ENCODE measurements at regions not wholly inside any gene's neighbourhood (a gene's known extent, or its start where the extent isn't known, plus 50 kb on each side); places are given as distances from the start of the nearest gene placed in this dataset.

GRCh38 chr9:79053598-79053997, 518.2 kb upstream of the TLE4 start:
- H3K27ac ChIP-seq = no peak overlapping the region
- no peak overlapping the region for H3K4me3 ChIP-seq
- 60% methylated on average over 3 of the region's 3 CpGs for whole genome bisulfite sequencing (ENCODE audit: missing lambda C conversion rate)
- H3K4me2 ChIP-seq = no peak overlapping the region
- ATAC-seq (no peak), DNase-seq (ENCODE audit: low read depth in 1 of 2, low spot score in 1 of 2) (no peak), FAIRE-seq (no peak)
- no peaks in the 10 kb centered on the region for H3K4me1 ChIP-seq
- ChIA-PET POLR2A (no interaction called here), CTCF (interaction anchor here (1.1 kb wide), 1 partner anchor 78 kb away, joined by 3 read pairs; no protein-coding TSS in a partner anchor)
- TF ChIP-seq HOXB5 (CRISPR knock-in tag; IDR thresholded peaks at IDR 0.05) (no peak), ZFP36 (IDR thresholded peaks at IDR 0.05; ENCODE audit: borderline replicate concordance, partially characterized antibody) (no peak), ZSCAN20 (CRISPR knock-in tag; IDR thresholded peaks at IDR 0.05) (no peak)
- no peaks in the 10 kb centered on the region for H3K9me3 ChIP-seq

DNA sequence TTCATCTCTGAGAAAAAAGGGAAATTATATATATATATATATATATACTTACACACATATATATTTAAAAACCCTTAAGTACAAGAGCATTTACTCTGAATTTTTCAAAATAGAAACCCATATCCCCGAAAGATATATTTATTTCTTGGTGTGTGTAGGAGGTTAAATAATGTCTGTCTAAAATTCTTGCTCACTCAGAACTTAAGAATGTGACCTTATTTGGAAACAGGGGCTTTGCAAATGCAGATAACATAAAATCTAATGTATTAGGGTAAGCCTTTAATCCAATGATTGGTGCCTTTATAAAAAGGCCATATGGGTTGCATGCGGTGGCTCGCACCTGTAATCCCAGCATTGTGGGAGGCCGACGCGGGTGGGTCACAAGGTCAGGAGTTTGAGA, 517.3 kb upstream of the TLE4 start:
- Histone ChIP-seq H3K4me1 (no peaks in the 10 kb centered on the region), H3K4me3 (no peak overlapping the region), H3K9me3 (0 out of 3 replicates have a peak, but pooled peaks cover under 1% of the 10 kb centered on the region), H3K27ac (no peak overlapping the region), H3K4me2 (no peak overlapping the region)
- ATAC-seq = no peak
- WGBS (ENCODE audit: missing lambda C conversion rate) = 95% methylated on average over 6 of the region's 6 CpGs
- no peak for DNase-seq (ENCODE audit: low read depth in 1 of 2, low spot score in 1 of 2)
- ChIA-PET CTCF (no interaction called here), POLR2A (no interaction called here)
- no peak for FAIRE-seq
- TF ChIP-seq HEYL (CRISPR knock-in tag; IDR thresholded peaks at IDR 0.05) (no peak), RCOR1 (IDR thresholded peaks at IDR 0.05; ENCODE audit: low read depth, low read length) (no peak), BCL3 (IDR thresholded peaks at IDR 0.05) (no peak), ZNF302 (CRISPR knock-in tag; IDR thresholded peaks at IDR 0.05) (no peak), GATA3 (IDR thresholded peaks at IDR 0.05; ENCODE audit: borderline replicate concordance) (no peak), HOXB13 (CRISPR knock-in tag; IDR thresholded peaks at IDR 0.05; ENCODE audit: low read depth) (no peak), POLR2AphosphoS2 (conservative IDR thresholded peaks at IDR 0.05; ENCODE audit: low read length) (no peak), ZFP36 (IDR thresholded peaks at IDR 0.05; ENCODE audit: borderline replicate concordance, partially characterized antibody) (no peak), KDM5A (IDR thresholded peaks at IDR 0.05) (no peak), JUNB (IDR thresholded peaks at IDR 0.05) (no peak), FOXS1 (CRISPR knock-in tag; IDR thresholded peaks at IDR 0.05) (no peak)
- TF ChIP-seq, protein P1, sequence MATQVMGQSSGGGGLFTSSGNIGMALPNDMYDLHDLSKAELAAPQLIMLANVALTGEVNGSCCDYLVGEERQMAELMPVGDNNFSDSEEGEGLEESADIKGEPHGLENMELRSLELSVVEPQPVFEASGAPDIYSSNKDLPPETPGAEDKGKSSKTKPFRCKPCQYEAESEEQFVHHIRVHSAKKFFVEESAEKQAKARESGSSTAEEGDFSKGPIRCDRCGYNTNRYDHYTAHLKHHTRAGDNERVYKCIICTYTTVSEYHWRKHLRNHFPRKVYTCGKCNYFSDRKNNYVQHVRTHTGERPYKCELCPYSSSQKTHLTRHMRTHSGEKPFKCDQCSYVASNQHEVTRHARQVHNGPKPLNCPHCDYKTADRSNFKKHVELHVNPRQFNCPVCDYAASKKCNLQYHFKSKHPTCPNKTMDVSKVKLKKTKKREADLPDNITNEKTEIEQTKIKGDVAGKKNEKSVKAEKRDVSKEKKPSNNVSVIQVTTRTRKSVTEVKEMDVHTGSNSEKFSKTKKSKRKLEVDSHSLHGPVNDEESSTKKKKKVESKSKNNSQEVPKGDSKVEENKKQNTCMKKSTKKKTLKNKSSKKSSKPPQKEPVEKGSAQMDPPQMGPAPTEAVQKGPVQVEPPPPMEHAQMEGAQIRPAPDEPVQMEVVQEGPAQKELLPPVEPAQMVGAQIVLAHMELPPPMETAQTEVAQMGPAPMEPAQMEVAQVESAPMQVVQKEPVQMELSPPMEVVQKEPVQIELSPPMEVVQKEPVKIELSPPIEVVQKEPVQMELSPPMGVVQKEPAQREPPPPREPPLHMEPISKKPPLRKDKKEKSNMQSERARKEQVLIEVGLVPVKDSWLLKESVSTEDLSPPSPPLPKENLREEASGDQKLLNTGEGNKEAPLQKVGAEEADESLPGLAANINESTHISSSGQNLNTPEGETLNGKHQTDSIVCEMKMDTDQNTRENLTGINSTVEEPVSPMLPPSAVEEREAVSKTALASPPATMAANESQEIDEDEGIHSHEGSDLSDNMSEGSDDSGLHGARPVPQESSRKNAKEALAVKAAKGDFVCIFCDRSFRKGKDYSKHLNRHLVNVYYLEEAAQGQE (IDR thresholded peaks at IDR 0.05) = no peak

- Histone ChIP-seq H3K4me1 (no peaks in the 10 kb centered on the region), H3K9me3 (0 out of 3 replicates have a peak, but pooled peaks cover 2% of the 10 kb centered on the region), H3K4me2 (no peak overlapping the region), H3K27ac (no peak overlapping the region), H3K4me3 (no peak overlapping the region)
- ChIA-PET CTCF (no interaction called here), POLR2A (no interaction called here)
- ATAC-seq (no peak), FAIRE-seq (no peak), DNase-seq (ENCODE audit: low read depth in 1 of 2, low spot score in 1 of 2) (no peak)
- no peak for TF ChIP-seq TP53 (CRISPR knock-in tag; IDR thresholded peaks at IDR 0.05)
- TF ChIP-seq HEYL (CRISPR knock-in tag; IDR thresholded peaks at IDR 0.05) = no peak
- no peak for TF ChIP-seq JUNB (IDR thresholded peaks at IDR 0.05)
- TF ChIP-seq, protein P2, sequence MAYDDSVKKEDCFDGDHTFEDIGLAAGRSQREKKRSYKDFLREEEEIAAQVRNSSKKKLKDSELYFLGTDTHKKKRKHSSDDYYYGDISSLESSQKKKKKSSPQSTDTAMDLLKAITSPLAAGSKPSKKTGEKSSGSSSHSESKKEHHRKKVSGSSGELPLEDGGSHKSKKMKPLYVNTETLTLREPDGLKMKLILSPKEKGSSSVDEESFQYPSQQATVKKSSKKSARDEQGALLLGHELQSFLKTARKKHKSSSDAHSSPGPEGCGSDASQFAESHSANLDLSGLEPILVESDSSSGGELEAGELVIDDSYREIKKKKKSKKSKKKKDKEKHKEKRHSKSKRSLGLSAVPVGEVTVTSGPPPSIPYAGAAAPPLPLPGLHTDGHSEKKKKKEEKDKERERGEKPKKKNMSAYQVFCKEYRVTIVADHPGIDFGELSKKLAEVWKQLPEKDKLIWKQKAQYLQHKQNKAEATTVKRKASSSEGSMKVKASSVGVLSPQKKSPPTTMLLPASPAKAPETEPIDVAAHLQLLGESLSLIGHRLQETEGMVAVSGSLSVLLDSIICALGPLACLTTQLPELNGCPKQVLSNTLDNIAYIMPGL (CRISPR knock-in tag; IDR thresholded peaks at IDR 0.05; ENCODE audit: borderline replicate concordance) = no peak
- no peak for TF ChIP-seq HDAC2 (IDR thresholded peaks at IDR 0.05)
- TF ChIP-seq KDM1A (IDR thresholded peaks at IDR 0.05; ENCODE audit: low read depth) = no peak
- no peak for TF ChIP-seq CBX8 (IDR thresholded peaks at IDR 0.05)
- WGBS (ENCODE audit: missing lambda C conversion rate) = 80% methylated on average over 5 of the region's 5 CpGs
Measured at GRCh38 chr9:79056041-79056440, 515.7 kb upstream of the TLE4 start.
